ENCODE measurements at regions not wholly inside any gene's neighbourhood (a gene's known extent, or its start where the extent isn't known, plus 50 kb on each side); places are given as distances from the start of the nearest gene placed in this dataset.

- WGBS, 2 donors, result 63 to 77% methylated on average over 5 of the region's 5 CpGs
- Histone ChIP-seq H3K27me3 (no peaks in the 10 kb centered on the region), H3K4me1 (no peaks in the 10 kb centered on the region), H3K4me3 (no peak overlapping the region), H3K36me3 (no peaks in the 10 kb centered on the region), H3K27ac (no peak overlapping the region), H3K9me3 (no peaks in the 10 kb centered on the region)
- intact Hi-C loops (cut with DNase I), result no loop called here
- DNase-seq (no peak), ATAC-seq (peak in 1 of 4 donors; percentile 47), FAIRE-seq (no peak)
- no peak for TF ChIP-seq CTCF (IDR thresholded peaks at IDR 0.05)
These were observed 59.0 kb downstream of the ING2 start for GRCh38 chr4:183563874-183564273.

- Histone ChIP-seq H3K27ac (peak overlapping the region; percentile 5 to 55 (median 37)), H3K9me3 (no peaks in the 10 kb centered on the region), H3K4me1 (peaks cover 0 to 8% (median 8%) of the 10 kb centered on the region in 3 donors), H3K36me3 (no peaks in the 10 kb centered on the region), H3K4me3 (no peak overlapping the region), H3K27me3 (no peaks in the 10 kb centered on the region)
- 8 to 15% methylated on average over 10 of the region's 10 CpGs for WGBS, 2 donors
- ATAC-seq, result peak; percentile 93 to 97 (median 96)
- no peak for FAIRE-seq
- no peak for TF ChIP-seq CTCF (IDR thresholded peaks at IDR 0.05)
- peak in 5 of 6 donors; percentile 81 to 93 (median 90) for DNase-seq
- intact Hi-C loops (cut with DNase I), result no loop called here
These were observed 66.6 kb downstream of the ING2 start for GRCh38 chr4:183571350-183571941.

- Histone ChIP-seq H3K36me3 (no peaks in the 10 kb centered on the region), H3K9me3 (no peaks in the 10 kb centered on the region), H3K4me1 (no peaks in the 10 kb centered on the region), H3K27me3 (no peaks in the 10 kb centered on the region), H3K4me3 (no peak overlapping the region), H3K27ac (no peak overlapping the region)
- WGBS, 2 donors, result 73% methylated on average over 6 of the region's 6 CpGs
- no peak for DNase-seq
- intact Hi-C loops (cut with DNase I), result no loop called here
- no peak for FAIRE-seq
- no peak for TF ChIP-seq CTCF (IDR thresholded peaks at IDR 0.05)
- no peak for ATAC-seq
These were observed 72.0 kb downstream of the ING2 start for GRCh38 chr4:183576701-183577404.

- Histone ChIP-seq H3K36me3 (no peaks in the 10 kb centered on the region), H3K4me1 (no peaks in the 10 kb centered on the region), H3K27me3 (no peaks in the 10 kb centered on the region), H3K27ac (no peak overlapping the region), H3K9me3 (no peaks in the 10 kb centered on the region), H3K4me3 (no peak overlapping the region)
- intact Hi-C loops (cut with DNase I), result no loop called here
- TF ChIP-seq CTCF (IDR thresholded peaks at IDR 0.05), result no peak
- ATAC-seq, result no peak
- no peak for FAIRE-seq
- no peak for DNase-seq
- WGBS, 2 donors, result 81 to 95% methylated on average over 3 of the region's 3 CpGs
These were observed 75.5 kb downstream of the ING2 start for GRCh38 chr4:183580370-183580769.

- no peak for DNase-seq
- no peaks in the 10 kb centered on the region for H3K9me3 ChIP-seq
- H3K27me3 ChIP-seq, result no peaks in the 10 kb centered on the region
- H3K4me1 ChIP-seq, result no peaks in the 10 kb centered on the region
- intact Hi-C loops (cut with DNase I), result no loop called here
- H3K4me3 ChIP-seq, result no peak overlapping the region
- TF ChIP-seq CTCF (IDR thresholded peaks at IDR 0.05), result no peak
- no peak for ATAC-seq
- FAIRE-seq, result peak; percentile 5
- H3K27ac ChIP-seq, result no peak overlapping the region
- H3K36me3 ChIP-seq, result no peaks in the 10 kb centered on the region
These were observed 76.0 kb downstream of the ING2 start for GRCh38 chr4:183580849-183581248.
